HEK293T (cell line): ENCODE measurements at regions not wholly inside any gene's neighbourhood (a gene's known extent, or its start where the extent isn't known, plus 50 kb on each side); places are given as distances from the start of the nearest gene placed in this dataset.

Experiments
- CTCF ChIA-PET: fragments of 350-600 bp; formaldehyde crosslinking; extraction: SDS; loops from one replicate; lab custom pipeline; 2021; ENCODE audit warnings: antibody characterized with exemption, inconsistent platforms; lab: Yijun Ruan, JAX
- POLR2A ChIA-PET: fragments of 350-600 bp; formaldehyde crosslinking; extraction: SDS; loops from one replicate; lab custom pipeline; 2020; ENCODE audit warnings: antibody characterized with exemption, inconsistent platforms; lab: Yijun Ruan, JAX
- DNase-seq: peaks from one replicate; pipeline ENCODE4 v3.0.0; 2012; ENCODE audit warnings: mixed read lengths; ENCODE audit errors: extremely low spot score
- ARNT ChIP-seq: fragments of 450-650 bp; IDR thresholded peaks from 2 replicates; pipeline ENCODE4 v1.6.1; 2017; ENCODE audit warnings: mild to moderate bottlenecking
- BHLHE40 ChIP-seq: fragments of 450-650 bp; IDR thresholded peaks from 2 replicates; pipeline ENCODE4 v1.6.1; 2016; ENCODE audit warnings: mild to moderate bottlenecking, moderate library complexity, borderline replicate concordance
- CTBP1 ChIP-seq: fragments of 450-650 bp; IDR thresholded peaks from 2 replicates; pipeline ENCODE4 v1.6.1; 2016; ENCODE audit warnings: borderline replicate concordance
- ELF4 ChIP-seq: fragments of 450-650 bp; IDR thresholded peaks from 2 replicates; pipeline ENCODE4 v1.6.1; 2017; ENCODE audit warnings: antibody characterized with exemption
- FOXA1 ChIP-seq: fragments of 450-650 bp; IDR thresholded peaks from 2 replicates; pipeline ENCODE4 v1.6.1; 2016; ENCODE audit warnings: mild to moderate bottlenecking
- FOXK2 ChIP-seq: fragments of 450-650 bp; IDR thresholded peaks from 2 replicates; pipeline ENCODE4 v1.6.1; 2016; ENCODE audit warnings: mild to moderate bottlenecking
- FOXM1 ChIP-seq: fragments of 450-650 bp; IDR thresholded peaks from 2 replicates; pipeline ENCODE4 v1.6.1; 2017; ENCODE audit warnings: mild to moderate bottlenecking, borderline replicate concordance
- HDGF ChIP-seq: fragments of 450-650 bp; IDR thresholded peaks from 2 replicates; pipeline ENCODE4 v1.6.1; 2017; ENCODE audit warnings: antibody characterized with exemption, borderline replicate concordance
- L3MBTL2 ChIP-seq: fragments of 450-650 bp; conservative IDR thresholded peaks from 2 replicates; pipeline ENCODE4 v1.6.1; 2016; ENCODE audit warnings: mild to moderate bottlenecking
- LEF1 ChIP-seq: fragments of 450-650 bp; IDR thresholded peaks from 2 replicates; pipeline ENCODE4 v1.6.1; 2017; ENCODE audit warnings: mild to moderate bottlenecking, borderline replicate concordance
- NFRKB ChIP-seq: fragments of 450-650 bp; IDR thresholded peaks from 2 replicates; pipeline ENCODE4 v1.6.1; 2016; ENCODE audit warnings: mild to moderate bottlenecking, moderate library complexity
- PKNOX1 ChIP-seq: fragments of 450-650 bp; IDR thresholded peaks from 2 replicates; pipeline ENCODE4 v1.6.1; 2016
- SP1 ChIP-seq: fragments of 450-650 bp; IDR thresholded peaks from 2 replicates; pipeline ENCODE4 v1.6.1; 2017
- SUZ12 ChIP-seq: fragments of 450-650 bp; IDR thresholded peaks from 2 replicates; pipeline ENCODE4 v1.6.1; 2016; ENCODE audit warnings: mild to moderate bottlenecking
- TARDBP ChIP-seq: fragments of 450-650 bp; IDR thresholded peaks from 2 replicates; pipeline ENCODE4 v1.6.1; 2016
- ZNF384 ChIP-seq: fragments of 450-650 bp; IDR thresholded peaks from 2 replicates; pipeline ENCODE4 v1.6.1; 2016

DNA sequence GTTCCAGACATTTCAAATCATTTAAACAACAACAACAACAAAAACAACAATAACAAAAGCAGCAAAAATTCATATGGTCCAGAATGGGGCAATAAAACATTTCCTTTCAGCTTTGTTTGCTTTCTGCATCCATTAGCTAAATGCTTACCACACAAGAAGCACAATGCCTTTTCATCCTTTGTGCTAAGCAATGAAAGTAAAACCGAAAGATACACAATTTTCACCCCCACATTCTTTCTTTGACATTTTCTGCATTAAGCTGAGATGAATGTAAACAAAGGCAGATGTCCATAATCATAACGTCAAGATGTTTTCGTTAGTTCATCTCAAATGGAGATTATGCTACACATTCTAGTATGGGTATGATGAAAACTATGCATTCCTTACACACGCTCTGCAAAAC, 568.5 kb downstream of the SLITRK6 start:
- TF ChIP-seq SP1 (no peak), BHLHE40 (no peak), PKNOX1 (no peak), CTBP1 (no peak), FOXM1 (no peak), FOXA1 (no peak), ARNT (no peak), SUZ12 (no peak), ELF4 (no peak), TARDBP (no peak)
- DNase-seq = no peak
- ChIA-PET CTCF (no interaction called here), POLR2A (no interaction called here)

- CTCF ChIA-PET = no interaction called here
- POLR2A ChIA-PET = no interaction called here
- no peak for DNase-seq
- TF ChIP-seq BHLHE40 = no peak
- TF ChIP-seq SP1 = no peak
- TF ChIP-seq L3MBTL2 = no peak
- TF ChIP-seq ZNF384 = no peak
- TF ChIP-seq FOXK2 = no peak
- no peak for TF ChIP-seq SUZ12
- no peak for TF ChIP-seq FOXM1
- no peak for TF ChIP-seq PKNOX1
- TF ChIP-seq CTBP1 = no peak
- TF ChIP-seq ELF4 = no peak
- no peak for TF ChIP-seq TARDBP
- no peak for TF ChIP-seq LEF1
- no peak for TF ChIP-seq HDGF
- TF ChIP-seq NFRKB = no peak
- TF ChIP-seq FOXA1 = no peak
- no peak for TF ChIP-seq ARNT
Measured at GRCh38 chr13:85228692-85229091, 570.5 kb downstream of the SLITRK6 start.

DNA sequence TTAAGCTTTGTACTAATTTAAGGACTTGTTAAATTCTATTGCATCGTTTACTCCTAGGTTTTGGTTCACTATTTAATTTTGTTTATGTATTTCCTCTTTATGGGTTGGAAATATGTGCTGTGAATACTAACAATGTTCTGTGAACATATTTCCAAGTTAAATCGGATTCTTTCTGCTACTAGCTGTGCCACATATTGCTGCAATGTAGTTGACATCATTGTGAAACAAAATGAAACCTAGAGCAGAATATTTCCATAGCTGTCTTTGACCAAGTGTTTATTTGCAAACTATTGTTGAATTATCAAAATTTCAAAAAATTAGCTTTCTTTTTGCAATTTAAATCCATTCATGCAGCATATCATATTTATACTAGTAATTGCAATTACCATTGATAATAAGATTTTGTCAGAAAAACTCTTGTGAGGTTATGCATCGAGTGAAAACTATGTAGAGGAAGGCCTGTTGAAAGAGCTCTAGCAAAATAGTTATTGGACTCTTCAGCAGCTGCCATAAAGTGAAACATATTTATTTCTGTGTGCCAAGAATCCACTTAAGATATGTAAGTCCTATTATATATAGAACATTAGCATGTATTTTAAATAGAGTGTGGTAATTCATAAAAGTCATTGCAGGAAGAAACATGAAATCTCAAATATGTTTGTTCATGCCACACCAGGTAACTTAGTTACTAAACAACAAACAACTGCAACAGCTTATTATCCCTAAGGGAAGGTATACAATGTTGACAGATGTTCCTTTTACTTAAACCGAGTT, 575.1 kb downstream of the SLITRK6 start:
- ChIA-PET POLR2A (no interaction called here), CTCF (no interaction called here)
- TF ChIP-seq L3MBTL2 (no peak), FOXM1 (no peak), ELF4 (no peak)
- no peak for DNase-seq

DNA sequence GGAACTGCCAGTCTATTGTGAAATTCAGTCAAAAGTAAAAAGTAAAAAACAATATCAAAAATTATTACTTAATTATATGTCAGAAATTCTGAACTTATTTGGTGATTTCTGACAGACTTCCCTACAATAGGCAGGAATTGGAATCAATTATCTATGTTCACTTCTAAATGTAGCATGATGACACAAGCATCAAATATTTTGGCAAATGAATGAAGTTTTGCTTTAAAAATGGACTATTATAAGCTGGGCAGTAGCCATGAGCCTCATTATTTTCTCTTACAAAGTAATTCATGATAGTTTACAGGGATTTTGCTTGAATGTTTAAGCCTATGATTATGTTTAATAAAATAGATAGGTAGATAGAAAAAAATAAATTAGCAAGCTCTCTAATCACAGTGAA, 582.6 kb downstream of the SLITRK6 start:
- POLR2A ChIA-PET = no interaction called here
- CTCF ChIA-PET = no interaction called here
- DNase-seq = no peak
- no peak for TF ChIP-seq SUZ12
- no peak for TF ChIP-seq SP1
- no peak for TF ChIP-seq FOXA1
- no peak for TF ChIP-seq L3MBTL2
- no peak for TF ChIP-seq PKNOX1
- TF ChIP-seq TARDBP = no peak
- TF ChIP-seq NFRKB = no peak
- no peak for TF ChIP-seq HDGF
- TF ChIP-seq CTBP1 = no peak
- no peak for TF ChIP-seq ELF4
- TF ChIP-seq FOXK2 = no peak
- no peak for TF ChIP-seq BHLHE40
- TF ChIP-seq FOXM1 = no peak
- TF ChIP-seq ARNT = no peak
- TF ChIP-seq LEF1 = no peak

DNA sequence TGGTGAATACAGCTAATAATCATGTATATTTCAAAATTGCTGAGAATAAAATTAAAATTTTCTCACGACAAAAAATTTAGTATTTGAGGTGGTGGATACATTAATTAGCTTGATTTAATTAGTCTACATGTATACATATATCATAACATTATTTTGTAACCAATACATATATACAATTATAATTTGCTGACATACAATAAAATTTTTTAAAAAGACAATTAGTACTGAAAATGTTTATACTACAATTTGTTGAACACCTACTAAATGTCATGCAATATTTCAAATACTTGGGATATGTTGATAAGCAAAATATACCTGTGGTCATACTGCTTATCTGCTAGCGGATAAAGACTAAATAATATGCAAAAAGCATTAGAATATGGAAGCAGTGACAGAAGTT, 586.5 kb downstream of the SLITRK6 start:
- TF ChIP-seq FOXA1 (no peak), FOXM1 (no peak)
- CTCF ChIA-PET = no interaction called here
- POLR2A ChIA-PET = no interaction called here
- no peak for DNase-seq

DNA sequence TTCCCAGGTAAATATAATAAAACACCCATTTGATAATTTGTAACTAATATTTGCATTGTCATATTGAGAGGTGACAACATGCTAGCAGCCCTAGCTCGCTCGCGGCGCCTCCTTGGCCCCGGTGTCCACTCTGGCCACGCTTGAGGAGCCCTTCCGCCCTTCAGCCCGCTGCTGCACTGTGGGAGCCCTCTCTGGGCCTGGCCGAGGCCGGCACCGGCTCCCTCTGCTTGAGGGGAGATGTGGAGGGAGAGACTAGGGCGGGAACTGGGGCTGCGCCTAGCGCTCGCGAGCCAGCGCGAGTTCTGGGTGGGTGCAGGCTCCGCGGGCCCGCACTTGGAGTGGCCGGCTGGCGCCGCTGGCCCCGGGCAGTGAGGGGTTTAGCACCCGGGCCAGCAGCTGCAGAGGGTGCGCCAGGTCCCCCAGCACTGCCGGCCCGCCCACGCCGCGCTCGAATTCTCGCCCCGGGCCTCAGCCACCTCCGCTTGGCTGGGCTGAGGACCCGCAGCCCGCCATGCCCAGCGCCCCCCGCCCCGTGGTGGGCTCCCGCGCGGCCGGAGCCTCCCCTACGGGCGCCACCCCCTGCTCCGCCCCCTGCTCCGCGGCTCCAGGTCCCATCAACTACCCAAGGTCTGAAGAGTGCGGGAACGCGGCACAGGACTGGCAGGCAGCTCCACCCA, 594.4 kb downstream of the SLITRK6 start:
- CTCF ChIA-PET = no interaction called here

More for the DNA sequence above, 594.4 kb downstream of the SLITRK6 start:
- no peak for TF ChIP-seq HDGF
- TF ChIP-seq NFRKB = no peak
- TF ChIP-seq SUZ12 = no peak
- TF ChIP-seq LEF1 = no peak
- TF ChIP-seq FOXK2 = no peak
- no peak for TF ChIP-seq TARDBP
- TF ChIP-seq BHLHE40 = no peak
- no peak for TF ChIP-seq ARNT
- no peak for TF ChIP-seq SP1
- no peak for TF ChIP-seq FOXM1
- no peak for TF ChIP-seq PKNOX1
- no peak for TF ChIP-seq CTBP1
- no peak for TF ChIP-seq L3MBTL2
- no peak for TF ChIP-seq FOXA1
- POLR2A ChIA-PET = no interaction called here
- DNase-seq = no peak
